ENCODE measurements at regions not wholly inside any gene's neighbourhood (a gene's known extent, or its start where the extent isn't known, plus 50 kb on each side); places are given as distances from the start of the nearest gene placed in this dataset.

DNA sequence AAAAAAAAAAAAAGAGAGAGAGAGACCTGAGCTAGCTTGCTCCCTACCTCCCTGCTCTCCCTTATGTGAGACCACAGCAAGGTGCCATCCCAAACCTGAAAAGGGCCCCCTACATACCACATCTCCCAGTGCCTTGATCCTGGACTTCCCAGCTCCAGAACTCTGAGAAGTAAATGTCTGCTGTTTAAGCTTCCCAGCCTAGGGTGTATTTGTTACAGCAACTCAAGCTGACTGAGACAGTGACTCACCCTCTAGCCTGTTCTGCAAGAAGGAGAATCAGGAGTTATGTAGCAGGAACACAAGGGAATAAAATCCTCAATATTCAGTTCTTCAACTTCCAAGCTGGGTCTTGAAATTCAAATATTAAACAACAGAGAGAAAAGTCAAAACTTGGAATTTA lies 52.1 kb upstream of the TMEM72 start:
- no peak for DNase-seq

DNA sequence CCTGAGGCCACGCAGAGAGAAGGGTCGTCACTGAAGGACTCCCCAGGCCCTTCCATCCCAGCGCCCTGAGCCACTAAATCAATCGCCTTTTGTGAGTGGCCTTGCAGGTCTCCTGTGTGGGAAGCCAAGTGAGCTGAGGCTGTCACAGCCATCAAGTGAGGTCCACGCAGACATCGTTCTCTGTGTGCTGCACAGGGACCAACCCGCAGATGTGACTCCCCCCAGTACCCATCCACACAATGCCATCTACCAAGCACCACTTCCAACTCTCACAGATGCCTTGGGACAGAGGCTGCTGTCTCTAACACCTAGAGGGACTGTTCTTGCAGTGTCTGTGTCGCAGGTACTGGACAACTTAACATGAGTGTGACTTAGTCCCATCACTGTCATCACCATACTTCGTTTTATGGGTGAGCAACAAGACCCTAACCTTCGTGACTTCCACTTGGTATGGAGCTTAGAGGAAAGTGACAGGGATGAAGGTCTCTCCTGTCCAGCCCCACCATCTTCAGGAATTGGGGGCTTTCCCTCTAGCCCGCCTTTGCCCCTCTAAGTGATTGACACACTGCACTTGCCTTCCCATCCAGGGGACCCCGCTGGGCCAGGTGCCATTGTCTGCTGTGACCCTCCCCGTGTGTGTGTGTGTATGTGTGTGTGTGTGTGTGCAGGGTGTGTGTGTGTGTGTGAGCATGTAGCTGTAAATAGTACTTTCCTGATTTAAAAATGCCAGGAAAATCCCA lies 51.4 kb upstream of the TMEM72 start:
- no peak for DNase-seq

DNA sequence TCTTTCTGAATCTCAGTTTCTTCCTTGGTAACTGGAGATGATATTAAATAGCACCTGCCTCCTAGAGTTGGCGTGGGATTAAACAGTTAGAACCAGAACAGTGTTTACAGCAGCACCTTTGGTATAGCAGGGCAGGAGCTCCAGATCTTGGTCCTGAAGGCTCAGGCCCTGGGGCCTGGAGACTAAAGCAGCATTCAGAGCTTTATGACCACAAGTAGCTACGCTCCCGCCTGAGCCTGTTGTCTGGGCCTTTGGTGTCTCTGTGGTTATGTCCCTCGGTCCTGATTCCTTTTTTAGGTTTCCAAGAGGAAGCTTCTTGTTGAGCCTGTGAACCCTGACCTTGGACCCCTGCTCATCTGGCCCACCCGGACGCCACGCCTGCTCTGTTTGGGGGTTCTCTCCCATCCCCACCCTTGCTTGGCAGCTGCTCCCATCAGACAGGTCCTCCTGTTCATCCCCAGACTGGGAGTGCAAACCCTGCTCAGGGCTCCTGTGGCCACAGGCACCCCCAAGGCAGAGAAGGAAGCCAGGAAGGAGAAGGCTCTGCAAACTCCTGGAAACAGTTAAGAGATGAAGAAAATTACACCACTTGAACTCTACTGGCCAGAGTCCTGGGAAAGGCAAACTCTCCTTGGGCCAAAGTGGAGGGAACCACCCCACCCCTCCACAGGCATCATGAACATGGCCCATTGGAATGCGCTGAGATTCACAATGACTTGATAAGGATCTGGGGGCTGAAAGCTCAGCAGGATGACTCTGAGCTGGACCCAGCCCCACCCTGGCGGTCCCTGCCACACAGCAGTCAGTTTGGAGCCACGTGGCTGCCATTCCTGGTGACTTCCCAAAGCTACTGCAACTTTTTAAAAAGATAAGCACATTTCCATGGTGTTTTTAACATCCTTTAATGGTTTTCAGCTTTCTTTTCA lies 50.1 kb upstream of the TMEM72 start:
- no peak for DNase-seq
